ENCODE measurements at regions not wholly inside any gene's neighbourhood (a gene's known extent, or its start where the extent isn't known, plus 50 kb on each side); places are given as distances from the start of the nearest gene placed in this dataset.

DNA sequence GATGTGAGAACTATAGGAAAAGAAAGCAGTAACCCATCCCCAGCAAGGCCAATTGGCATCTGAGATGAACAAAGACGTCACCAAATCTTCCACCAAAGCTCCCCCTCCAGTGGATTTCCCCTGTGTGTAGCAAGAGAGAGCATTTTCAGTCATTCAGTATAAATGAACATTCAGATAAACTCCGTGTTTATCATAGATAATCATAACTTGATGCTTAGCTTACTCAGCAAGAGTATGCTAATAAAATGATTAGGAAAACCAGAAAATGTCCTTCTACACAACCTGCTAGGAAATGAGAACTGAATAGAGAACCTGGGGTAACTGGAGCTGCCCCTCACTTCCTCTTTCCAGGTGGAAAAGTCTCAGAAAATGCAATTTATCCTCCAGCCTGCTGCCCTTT, 198.0 kb upstream of the CCDC150 start:
- H3K27me3 Mint-ChIP-seq: no peaks in the 10 kb centered on the region
- H3K36me3 Mint-ChIP-seq: no peaks in the 10 kb centered on the region
- no peak for DNase-seq (ENCODE audit: extremely low spot score, unreplicated experiment)
- peaks cover 17% of the 10 kb centered on the region for H3K4me1 Mint-ChIP-seq (ENCODE audit: unreplicated experiment)
- H3K4me3 Mint-ChIP-seq: no peak overlapping the region
- H3K27ac Mint-ChIP-seq: no peak overlapping the region
- TF ChIP-seq, protein P1, sequence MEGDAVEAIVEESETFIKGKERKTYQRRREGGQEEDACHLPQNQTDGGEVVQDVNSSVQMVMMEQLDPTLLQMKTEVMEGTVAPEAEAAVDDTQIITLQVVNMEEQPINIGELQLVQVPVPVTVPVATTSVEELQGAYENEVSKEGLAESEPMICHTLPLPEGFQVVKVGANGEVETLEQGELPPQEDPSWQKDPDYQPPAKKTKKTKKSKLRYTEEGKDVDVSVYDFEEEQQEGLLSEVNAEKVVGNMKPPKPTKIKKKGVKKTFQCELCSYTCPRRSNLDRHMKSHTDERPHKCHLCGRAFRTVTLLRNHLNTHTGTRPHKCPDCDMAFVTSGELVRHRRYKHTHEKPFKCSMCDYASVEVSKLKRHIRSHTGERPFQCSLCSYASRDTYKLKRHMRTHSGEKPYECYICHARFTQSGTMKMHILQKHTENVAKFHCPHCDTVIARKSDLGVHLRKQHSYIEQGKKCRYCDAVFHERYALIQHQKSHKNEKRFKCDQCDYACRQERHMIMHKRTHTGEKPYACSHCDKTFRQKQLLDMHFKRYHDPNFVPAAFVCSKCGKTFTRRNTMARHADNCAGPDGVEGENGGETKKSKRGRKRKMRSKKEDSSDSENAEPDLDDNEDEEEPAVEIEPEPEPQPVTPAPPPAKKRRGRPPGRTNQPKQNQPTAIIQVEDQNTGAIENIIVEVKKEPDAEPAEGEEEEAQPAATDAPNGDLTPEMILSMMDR (conservative IDR thresholded peaks at IDR 0.05): no peak
- H3K9me3 Mint-ChIP-seq: no peaks in the 10 kb centered on the region

DNA sequence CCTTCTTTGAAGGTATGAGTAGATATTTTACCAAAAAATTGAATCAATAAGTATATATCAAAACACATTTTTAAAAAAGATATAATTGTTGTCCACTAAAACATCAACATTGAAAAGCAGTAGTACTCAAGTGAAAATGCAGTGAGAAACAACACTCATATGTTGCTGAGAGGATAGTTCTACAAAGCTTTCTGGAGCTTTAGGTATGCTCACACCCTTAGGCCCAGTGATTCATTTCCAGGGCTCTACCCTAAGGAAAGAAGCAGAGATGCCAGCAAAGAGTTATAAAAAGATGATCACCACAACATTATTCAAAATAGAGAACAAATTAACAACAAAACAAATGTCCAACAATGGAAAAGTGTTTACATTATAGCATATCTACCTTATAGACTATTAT, 197.3 kb upstream of the CCDC150 start:
- DNase-seq (ENCODE audit: extremely low spot score, unreplicated experiment): no peak
- Mint-ChIP-seq H3K4me3 (no peak overlapping the region), H3K36me3 (no peaks in the 10 kb centered on the region), H3K4me1 (ENCODE audit: unreplicated experiment) (peaks cover 17% of the 10 kb centered on the region), H3K27me3 (no peaks in the 10 kb centered on the region), H3K27ac (no peak overlapping the region), H3K9me3 (no peaks in the 10 kb centered on the region)
- TF ChIP-seq, protein P1 (conservative IDR thresholded peaks at IDR 0.05): no peak

DNA sequence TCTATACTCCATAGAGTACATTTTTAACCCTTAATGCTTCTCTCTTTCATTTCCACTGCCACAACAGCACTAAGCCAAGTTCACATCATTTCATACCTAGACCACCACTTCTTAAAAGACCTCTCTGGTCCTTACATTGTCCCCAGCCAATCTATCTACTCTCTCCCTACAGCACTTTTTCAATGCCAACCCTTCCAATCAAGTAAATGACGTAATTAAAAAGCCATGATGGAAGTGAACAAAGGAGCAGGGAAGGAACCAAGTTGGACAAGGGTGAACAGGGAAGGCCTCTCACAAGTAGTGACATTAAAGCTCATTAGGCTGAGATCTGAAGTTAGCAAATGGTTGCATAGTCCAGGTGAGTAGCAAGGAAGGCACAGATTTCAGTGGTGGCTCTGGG, 195.1 kb upstream of the CCDC150 start:
- Mint-ChIP-seq H3K27ac (no peak overlapping the region), H3K27me3 (no peaks in the 10 kb centered on the region), H3K4me3 (no peak overlapping the region)

DNA sequence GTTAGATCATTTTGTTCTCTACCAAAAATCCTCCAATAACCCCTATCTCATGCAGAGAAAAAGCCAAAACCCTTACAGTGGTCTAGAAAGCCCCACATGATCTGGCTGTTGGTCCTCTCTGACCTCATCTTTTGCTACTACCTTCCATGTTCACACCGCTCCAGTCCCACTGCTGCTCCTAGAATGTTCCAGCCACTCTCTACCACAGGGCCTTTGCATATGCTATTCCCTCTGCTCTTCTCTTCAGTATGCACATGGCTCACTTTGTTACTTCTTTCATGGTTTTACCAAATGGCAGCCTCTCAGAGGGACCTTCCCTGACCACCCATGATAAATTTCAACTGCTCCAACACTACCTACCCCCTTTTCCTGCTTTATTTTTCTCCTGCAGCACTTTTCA, 193.5 kb upstream of the CCDC150 start:
- H3K36me3 Mint-ChIP-seq: no peaks in the 10 kb centered on the region

More for the DNA sequence above, 195.1 kb upstream of the CCDC150 start:
- DNase-seq (ENCODE audit: extremely low spot score, unreplicated experiment): no peak
- TF ChIP-seq, protein P1 (conservative IDR thresholded peaks at IDR 0.05): no peak
- Mint-ChIP-seq H3K36me3 (no peaks in the 10 kb centered on the region), H3K9me3 (no peaks in the 10 kb centered on the region), H3K4me1 (ENCODE audit: unreplicated experiment) (peaks cover 14% of the 10 kb centered on the region)

DNA sequence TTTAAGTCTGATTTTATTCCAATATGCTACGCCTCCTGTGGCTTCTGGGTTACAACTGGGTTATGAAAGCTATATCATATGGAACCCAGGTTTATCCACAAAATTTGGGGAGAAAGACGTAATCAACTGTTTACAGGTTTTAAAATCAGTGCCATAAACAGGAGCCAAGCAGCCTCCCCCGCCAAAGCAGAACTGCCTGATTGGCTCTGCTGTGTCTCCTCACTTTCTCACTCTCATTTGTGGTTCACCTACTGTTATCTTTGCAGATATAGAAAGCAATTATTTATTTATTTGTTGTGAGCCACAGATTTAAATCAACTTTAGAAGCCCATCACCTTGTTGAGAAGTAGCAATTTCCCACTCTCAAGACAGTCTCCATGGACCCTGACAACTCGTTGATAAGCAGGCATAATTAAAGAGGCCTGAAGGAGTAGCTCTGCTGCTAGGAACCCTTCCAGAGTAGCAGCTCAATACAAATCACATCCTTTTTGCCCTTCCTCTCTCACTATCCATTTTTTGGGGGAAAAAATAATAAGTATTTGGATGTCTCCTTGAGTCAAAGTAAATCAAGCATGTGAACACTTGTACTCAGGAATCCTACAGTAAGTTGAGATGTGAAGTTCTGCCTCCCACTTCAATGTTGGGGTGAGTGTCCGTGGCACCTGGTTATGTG, 191.0 kb upstream of the CCDC150 start:
- no peak overlapping the region for H3K27ac Mint-ChIP-seq
- TF ChIP-seq, protein P1 (conservative IDR thresholded peaks at IDR 0.05): no peak
- H3K4me1 Mint-ChIP-seq (ENCODE audit: unreplicated experiment): no peaks in the 10 kb centered on the region
- no peak overlapping the region for H3K4me3 Mint-ChIP-seq
- DNase-seq (ENCODE audit: extremely low spot score, unreplicated experiment): no peak
- no peaks in the 10 kb centered on the region for H3K36me3 Mint-ChIP-seq
- H3K9me3 Mint-ChIP-seq: no peaks in the 10 kb centered on the region
- no peaks in the 10 kb centered on the region for H3K27me3 Mint-ChIP-seq

More for the DNA sequence above, 193.5 kb upstream of the CCDC150 start:
- Mint-ChIP-seq H3K4me3 (no peak overlapping the region), H3K4me1 (ENCODE audit: unreplicated experiment) (peaks cover under 1% of the 10 kb centered on the region), H3K27ac (no peak overlapping the region), H3K27me3 (no peaks in the 10 kb centered on the region), H3K9me3 (no peaks in the 10 kb centered on the region)
- no peak for DNase-seq (ENCODE audit: extremely low spot score, unreplicated experiment)
- TF ChIP-seq, protein P1 (conservative IDR thresholded peaks at IDR 0.05): no peak

All from type B pancreatic cell (in vitro differentiated cells).